Neural cell (in vitro differentiated cells): ENCODE measurements at regions not wholly inside any gene's neighbourhood (a gene's known extent, or its start where the extent isn't known, plus 50 kb on each side); places are given as distances from the start of the nearest gene placed in this dataset.
"Not testable (repeated sequence)": the region's sequence is repeated elsewhere in the genome, so short reads cannot be mapped to it uniquely, and the experiment has no call there.

ENCODE experiments used
- CTCF ChIP-seq: fragments of 450-650 bp; IDR thresholded peaks from 2 replicates; pipeline ENCODE4 v1.5.1; 2014; ENCODE audit warnings: antibody characterized with exemption, mild to moderate bottlenecking, moderate library complexity; ENCODE audit not compliant: poor library complexity, severe bottlenecking
- EP300 ChIP-seq: fragments of 450-650 bp; conservative IDR thresholded peaks from 2 replicates; pipeline ENCODE4 v1.6.1; 2014; ENCODE audit warnings: antibody characterized with exemption, mild to moderate bottlenecking, moderate library complexity; ENCODE audit not compliant: poor library complexity, severe bottlenecking
- POLR2AphosphoS5 ChIP-seq: IDR thresholded peaks from 2 replicates; pipeline ENCODE4 v1.6.1; 2012

DNA sequence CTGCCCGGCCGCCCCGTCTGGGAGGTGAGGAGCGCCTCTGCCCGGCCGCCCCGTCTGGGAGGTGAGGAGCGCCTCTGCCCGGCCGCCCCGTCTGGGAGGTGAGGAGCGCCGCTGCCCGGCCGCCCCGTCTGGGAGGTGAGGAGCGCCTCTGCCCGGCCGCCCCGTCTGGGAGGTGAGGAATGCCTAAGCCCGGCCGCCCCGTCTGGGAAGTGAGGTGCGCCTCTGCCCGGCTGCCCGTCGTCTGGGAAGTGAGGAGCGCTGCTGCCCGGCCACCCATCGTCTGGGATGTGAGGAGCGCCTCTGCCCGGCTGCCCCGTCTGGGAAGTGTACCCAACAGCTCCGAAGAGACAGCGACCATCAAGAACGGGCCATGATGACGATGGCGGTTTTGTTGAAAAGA, 136.6 kb upstream of the PROKR2 start:
- not testable (repeated sequence) for TF ChIP-seq EP300, CTCF, POLR2AphosphoS5
